GM12874 (cell line): ENCODE measurements at regions not wholly inside any gene's neighbourhood (a gene's known extent, or its start where the extent isn't known, plus 50 kb on each side); places are given as distances from the start of the nearest gene placed in this dataset.

ENCODE experiments used
- CTCF ChIP-seq: IDR thresholded peaks from 2 replicates; pipeline ENCODE4 v1.5.1; 2011; ENCODE audit warnings: low read depth, mild to moderate bottlenecking, control low read depth, low read length, moderate library complexity; ENCODE audit not compliant: insufficient read depth

- TF ChIP-seq CTCF, result no peak
Measured at GRCh38 chr3:170725285-170725731, 139.4 kb upstream of the SLC7A14 start.

DNA sequence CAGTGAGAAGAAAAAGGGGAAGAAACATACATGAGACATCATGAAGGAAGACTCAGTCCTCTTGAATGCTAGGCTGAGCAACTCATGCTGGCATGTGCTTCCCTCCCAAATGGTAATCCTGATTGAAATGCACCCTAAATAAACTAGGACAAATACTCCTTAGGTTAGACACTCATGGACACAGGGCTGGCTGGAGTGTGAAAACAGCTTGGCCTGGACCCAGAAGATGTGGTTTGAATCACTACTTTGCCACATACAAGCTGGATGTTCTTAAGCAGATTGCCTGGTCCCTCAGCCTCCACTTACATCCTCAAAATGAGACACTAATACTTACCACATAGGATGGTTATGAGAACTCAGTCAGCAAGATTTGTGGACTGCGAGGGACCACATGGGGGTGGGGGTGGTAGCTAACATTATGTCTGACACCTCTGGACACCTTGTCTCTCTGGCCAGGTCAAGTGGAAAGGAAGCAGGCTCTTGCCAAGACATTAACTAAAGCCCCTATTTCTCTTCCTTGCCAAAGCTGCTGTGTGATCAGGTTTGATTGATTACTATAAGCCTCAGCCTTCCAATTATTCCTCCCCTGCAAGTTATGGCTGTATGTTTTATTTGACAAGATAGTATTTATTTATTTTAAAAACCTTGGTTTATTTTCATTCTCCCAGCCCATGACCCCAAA, 138.9 kb upstream of the SLC7A14 start:
- no peak for TF ChIP-seq CTCF

DNA sequence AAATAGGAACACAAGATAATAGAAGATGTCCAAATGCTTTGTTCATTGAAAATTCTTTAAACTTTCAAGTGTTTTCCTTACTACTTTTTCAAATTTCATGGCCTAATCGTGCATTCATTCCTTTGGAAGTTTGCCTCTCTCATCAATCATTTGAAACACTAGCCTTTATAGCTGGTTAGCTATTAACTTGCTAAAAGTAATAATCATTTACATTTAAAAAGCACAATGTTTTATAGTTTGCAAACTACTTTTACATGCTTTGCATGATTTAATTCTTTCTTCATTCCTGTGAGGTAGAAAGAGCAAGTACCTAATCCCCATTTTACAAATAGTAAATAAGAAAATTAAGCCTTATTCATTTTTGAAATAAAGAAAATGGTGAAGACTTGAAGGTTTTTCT, 137.4 kb upstream of the SLC7A14 start:
- TF ChIP-seq CTCF, result no peak

DNA sequence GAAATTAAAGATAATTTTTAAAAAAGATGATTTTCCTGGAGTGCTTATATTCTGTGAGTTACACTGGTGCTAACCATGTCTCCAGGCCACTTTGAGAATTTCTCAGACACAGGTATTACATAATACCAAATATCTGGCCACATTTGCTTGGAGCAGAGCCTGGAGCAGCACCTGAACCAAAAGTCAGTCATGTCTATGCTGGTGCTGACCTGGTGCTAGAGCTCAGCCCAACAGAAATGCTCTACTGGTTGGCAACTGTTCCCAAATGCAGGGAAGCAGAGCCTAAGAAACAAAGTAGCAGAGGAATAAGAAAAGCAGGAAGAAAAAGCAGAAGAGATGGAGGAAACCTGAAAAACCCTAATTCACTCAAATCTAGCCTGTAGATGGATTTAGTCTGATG, 135.7 kb upstream of the SLC7A14 start:
- TF ChIP-seq CTCF, result no peak

GRCh38 chr3:170719300-170719699, 133.4 kb upstream of the SLC7A14 start:
- no peak for TF ChIP-seq CTCF

GRCh38 chr3:170718848-170719247, 133.0 kb upstream of the SLC7A14 start:
- TF ChIP-seq CTCF, result no peak

DNA sequence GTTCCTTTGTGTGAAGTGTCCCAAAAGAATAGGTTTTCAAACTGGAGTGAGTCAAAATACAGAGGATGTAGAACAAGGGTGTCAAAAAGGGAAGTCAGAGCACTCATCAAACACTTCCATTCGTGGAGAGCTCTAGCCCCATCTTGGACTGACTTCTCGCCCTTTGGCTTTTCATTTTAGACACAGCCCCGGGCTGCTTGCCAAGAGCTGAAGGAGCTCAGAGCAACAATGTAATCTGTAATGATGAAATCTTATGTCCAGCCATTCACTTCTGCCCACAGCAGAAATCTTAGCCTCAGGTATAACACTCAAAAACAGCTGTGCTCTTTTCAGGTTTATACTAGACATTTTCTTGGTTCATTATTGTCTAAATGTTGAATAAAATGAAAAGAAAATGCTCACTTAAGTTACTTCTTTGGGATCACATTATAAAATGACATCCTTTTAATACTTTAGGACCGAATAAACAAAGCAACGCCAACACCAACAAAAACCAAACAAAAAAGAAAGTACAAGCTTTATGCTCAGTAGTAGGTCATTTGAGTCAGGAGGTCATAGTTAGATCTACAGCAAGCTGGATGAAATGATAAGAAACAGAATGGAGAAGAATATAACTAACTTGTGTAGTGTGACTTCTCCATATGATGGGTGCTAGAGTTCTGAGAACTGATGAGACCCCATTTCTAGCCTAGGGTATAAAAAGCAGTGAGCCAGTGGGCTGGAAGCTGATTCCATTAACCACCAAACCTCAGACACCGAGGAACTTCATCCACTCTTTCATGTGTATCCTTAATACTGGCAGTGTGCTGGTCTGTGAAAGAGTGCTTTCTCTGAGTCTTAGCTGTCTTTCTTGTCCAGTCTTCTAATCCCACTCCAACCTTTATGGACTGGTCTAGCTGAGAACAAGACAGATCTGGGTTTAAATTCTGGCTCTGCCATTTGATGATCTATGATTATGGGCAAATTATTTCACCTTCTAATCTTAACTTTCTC, 131.8 kb upstream of the SLC7A14 start:
- no peak for TF ChIP-seq CTCF
